ENCODE measurements at regions not wholly inside any gene's neighbourhood (a gene's known extent, or its start where the extent isn't known, plus 50 kb on each side); places are given as distances from the start of the nearest gene placed in this dataset.
"Not testable (repeated sequence)": the region's sequence is repeated elsewhere in the genome, so short reads cannot be mapped to it uniquely, and the experiment has no call there.

DNA sequence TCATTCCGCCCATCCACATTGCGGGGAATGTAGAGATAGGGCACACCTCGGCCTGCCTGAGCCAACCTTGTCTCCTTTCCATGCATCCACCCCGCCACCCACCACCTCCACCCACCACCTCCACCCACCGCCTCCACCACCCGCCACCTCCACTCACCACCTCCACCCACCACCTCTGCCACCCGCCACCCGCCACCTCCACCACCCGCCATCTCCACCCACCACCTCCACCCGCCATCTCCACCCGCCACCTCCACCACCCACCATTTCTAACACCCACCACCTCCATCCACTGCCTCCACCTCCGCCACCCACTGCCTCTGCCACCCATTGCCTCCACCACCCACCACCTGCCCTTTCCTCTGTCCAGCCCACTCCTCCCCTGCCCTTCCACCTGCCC, 78.4 kb downstream of the IGLL1 start:
- peak in 2 of 10 donors; percentile 19 to 61 for DNase-seq
- intact Hi-C loops (cut with DNase I): no loop called here

DNA sequence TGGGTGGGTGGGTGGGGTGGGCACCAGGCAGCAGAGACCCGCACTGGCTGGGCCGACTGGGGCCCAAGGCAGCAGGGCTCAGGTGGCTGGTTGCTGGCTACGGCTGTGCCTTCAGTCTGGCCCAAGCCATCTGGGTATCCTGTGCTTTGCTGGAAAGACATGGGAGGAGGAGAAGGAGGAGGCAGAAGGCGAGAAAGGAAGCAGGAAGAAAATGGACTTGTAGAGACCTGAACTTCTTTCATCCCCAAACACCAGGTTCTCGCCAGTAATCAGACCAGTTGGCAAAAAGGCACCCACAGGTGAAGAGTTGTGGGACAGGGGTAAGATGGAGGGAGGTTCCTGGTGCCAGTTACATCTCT, 78.8 kb downstream of the IGLL1 start:
- intact Hi-C loops (cut with DNase I): no loop called here
- peak in 1 of 10 donors; percentile 39 for DNase-seq

DNA sequence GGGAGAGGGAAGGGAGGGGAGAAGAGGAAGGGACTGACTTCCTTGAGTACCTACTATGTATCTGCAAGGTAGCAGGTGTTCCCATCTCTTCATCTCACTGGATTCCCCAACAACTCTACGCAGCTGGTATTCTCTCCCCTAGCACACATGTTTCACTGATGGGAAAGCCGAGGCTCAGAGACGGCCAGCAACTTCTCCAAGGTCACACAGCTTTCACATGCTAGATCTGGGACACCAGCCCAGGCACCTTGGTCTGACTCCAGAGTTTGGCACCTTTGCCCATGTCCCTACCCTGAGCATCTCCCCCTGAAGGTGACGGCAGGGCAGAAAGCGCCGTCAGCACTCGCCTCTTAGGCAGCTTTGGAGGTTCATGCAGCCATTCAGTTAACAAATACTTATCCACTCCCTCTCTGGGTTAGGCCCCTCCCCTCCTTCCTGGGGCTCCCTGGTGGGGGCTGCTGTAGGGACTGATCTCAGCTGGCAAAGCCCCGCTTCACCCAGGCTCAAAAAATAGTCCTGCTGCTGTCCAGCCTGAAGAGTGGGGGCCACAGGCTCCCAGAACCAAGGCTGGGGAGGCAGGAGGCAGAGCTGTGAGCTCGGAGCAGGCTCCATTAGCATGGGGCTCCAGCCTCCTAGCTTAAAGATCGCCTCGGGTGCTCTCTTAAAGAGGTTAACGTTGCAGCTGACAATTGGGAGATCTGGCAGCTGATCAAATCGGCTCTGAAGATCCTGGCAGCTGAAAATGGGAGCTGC, 79.4 kb downstream of the IGLL1 start:
- intact Hi-C loops (cut with DNase I): no loop called here
- peak in 1 of 10 donors; percentile 69 for DNase-seq

DNA sequence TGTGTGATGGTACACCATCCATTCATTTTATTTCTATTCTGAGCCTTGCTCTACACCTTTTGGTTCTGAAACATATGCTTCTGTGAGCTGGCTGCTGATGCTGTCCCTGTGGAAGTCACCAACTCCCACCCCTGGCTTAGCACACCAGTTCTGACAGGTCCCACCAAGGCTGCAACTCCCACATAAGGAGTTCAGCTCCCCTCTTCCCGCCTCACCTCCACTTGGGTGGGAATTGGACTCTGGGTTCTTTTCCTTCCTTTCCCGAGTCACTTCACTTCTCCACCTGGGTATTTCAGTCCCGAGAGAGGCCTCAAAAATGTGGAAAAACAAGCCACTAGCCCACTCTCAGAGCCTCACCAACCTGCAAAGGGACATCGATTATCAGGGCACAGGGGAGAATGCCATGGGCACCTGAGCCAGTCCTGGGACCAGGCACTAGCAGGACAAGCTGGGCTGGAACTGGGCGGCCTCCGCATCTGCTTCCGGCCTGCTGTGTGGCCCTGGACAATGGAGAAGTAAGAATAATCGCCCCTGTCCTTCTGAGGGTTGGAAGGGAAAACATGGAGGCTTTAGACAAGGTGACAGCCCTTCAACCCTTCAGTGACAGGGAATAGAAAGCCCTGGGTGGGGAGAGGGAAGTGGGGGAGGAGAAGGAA, 80.1 kb downstream of the IGLL1 start:
- DNase-seq: no peak
- intact Hi-C loops (cut with DNase I): no loop called here

DNA sequence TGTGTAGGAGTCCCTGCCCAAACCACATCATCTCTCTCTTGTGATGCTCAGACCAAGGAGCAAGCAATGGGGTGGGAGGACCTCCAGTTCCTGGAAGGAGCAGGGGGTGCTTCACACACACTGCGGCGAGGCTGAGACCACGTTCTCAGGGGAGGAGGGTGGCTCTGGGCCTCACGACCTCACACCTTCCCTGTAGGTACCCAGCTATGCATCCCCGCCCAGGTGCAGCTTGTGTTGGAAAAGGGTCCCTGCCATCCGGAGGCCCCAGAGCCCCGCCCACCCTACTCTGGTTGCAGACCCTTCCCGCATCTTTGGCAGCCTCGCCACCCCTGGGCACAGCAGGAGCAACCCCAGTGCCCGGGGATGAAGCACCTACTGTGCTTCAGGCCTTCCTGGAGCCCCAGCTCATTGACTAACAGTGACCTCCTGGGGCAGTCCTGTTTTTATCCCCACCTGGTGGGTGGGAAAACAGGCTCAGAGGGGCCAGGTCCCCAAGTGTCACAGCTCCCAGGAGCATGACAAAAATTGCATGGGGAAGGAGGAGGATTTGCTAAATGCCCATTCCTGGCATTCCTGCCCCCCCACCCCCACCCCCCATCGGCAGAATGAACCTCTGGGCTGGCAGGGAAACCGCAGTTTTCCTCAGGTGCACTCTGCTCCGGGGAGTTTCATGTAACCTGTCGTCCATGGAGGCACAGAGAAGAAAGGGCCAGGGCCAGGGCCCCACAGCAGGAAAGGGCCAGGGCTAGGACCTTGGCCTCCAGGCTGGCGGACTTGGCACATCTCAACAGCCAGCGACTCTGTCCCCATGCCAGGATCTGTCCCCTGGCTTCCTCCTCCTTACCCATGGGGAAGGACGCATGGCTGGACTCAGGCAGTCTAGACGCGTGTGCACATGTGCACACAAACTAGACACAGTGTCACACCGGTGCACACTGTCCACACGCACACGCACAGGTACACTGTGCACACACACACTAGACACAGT, 81.0 kb downstream of the IGLL1 start:
- intact Hi-C loops (cut with DNase I): no loop called here
- DNase-seq: peak in 1 of 10 donors; percentile 50

DNA sequence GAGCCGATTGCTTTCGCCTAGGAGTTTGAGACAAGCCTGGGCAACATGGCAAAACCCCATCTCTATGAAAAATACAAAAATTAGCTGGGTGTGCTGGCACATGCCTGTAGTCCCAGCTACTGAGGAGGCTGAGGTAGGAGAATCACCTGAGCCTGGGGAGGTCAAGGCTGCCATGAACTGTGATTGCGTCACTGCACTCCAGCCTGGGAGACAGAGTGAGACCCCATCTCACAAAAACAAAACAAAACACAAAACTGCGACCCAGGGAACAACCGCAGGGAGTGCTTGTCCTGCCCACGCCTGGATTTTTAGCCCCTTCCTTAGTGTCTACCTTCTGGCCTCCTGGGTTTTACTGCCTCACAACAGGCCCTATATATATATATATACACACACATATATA, 82.2 kb downstream of the IGLL1 start:
- DNase-seq; intact Hi-C loops (cut with DNase I): not testable (repeated sequence)

DNA sequence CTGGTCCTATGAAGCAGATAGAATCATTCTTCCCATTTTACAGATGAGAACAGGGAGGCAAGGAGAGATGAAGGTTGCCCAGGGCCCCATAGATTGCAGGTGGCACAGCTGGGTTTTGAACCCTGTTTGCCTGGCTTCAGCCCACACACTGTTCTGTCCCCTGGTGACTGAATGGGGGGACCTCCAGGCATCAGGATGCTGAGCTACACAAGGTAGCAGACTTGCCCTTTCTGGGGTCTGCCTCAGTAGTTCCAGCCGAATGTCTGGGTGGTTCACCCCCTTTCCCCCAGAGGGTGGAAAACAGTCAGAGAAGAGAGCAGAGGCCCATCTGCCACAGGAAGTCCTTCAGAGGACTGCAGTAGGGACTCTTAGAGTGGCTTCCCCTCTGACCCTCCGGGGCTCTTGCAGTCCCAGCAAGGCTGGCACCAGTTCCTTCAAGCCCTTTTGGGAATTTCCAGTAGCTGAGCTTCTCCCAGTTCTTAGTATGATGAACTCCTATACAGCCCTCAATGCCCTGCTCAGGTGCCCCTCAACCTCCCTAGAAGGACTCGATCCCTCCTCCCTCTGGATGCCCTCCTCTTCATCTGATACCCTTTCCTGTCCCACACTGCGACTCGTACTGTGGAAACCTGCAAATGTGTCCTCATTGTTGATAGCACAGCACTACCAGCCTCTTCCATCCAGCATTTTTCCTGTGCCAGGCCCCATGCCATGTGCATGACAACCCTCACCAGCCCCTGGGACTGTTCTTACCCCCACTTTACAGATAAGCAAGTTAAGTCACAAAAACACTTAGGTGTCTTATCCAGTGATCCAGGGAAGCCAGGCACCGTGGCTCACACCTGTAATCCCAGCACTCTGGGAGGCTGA, 82.8 kb downstream of the IGLL1 start:
- intact Hi-C loops (cut with DNase I): no loop called here
- DNase-seq: peak in 1 of 10 donors; percentile 39

DNA sequence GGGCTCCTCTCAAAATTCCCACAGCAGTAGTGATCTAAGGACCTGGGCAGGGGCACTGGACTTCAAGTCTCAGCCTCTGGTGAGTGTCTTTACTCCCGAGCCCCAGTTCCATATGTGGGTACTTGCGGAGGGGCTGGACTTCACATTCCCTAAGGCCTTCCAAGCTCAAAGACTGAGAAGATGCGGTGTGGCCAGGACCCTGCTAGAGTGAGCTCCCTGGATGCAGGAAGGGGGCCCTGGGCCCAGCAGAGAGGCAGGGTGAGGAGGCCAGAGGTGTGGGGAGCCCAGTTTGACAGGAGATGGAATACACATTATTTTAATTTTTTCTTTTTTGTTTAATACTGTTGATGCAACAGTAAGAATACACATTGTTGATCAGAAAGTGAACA, 83.7 kb downstream of the IGLL1 start:
- intact Hi-C loops (cut with DNase I): no loop called here

DNA sequence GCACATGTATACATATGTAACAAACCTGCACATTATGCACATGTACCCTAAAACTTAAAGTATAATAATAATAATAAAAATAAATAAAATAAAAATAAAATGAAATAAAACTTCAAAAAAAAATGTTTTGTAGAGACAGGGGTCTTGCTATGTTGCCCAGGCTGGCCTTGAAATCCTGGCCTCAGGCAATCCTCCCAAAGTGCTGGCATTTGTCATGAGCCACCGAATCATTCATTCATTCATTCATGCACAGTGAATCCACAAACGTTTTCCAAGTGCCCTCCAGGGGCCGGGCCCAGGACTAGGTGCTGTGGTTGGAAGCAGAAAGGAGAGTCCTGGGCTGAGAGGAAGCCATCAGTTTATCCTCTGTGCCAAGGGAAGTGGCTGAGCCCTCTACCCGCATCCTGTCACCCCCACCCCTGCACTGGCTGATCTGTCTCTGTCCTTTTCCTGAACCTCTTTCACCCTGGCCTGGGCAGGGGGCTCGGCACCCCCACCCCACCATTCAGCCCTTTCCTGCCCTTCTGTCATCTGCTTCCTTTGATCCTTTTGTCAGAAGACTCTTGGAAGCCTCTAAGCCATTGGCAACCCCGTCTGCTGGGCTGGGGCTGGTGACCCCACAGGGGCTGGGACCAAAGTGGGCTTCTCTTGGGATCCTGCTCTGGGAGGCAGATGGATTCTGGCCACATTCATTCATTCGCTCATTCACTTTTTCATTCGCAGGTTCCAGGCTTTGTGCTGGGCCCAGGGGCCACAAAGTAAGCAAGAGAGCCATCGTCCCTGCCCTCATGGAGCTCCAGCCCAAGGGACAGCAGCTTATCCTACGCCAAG, 84.3 kb downstream of the IGLL1 start:
- peak in 1 of 10 donors; percentile 52 for DNase-seq
- intact Hi-C loops (cut with DNase I): no loop called here

More for the DNA sequence above, 83.7 kb downstream of the IGLL1 start:
- peak in 1 of 10 donors; percentile 52 for DNase-seq

DNA sequence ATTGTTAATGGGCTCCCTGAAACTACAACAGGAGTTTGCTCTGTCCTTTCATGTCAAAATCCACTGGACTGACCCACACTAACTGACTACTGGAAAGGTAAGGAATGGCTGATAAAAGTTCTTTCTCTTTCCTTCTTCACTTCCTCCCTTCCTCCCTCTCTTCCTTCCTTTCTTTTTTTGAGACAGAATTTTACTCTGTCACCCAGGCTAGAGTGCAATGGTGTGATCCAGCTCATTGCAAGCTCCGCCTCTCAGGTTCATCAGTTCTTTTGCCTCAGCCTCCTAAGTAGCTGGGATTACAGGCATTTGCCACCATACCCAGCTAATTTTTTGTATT, 85.2 kb downstream of the IGLL1 start:
- no peak for DNase-seq
- intact Hi-C loops (cut with DNase I): no loop called here

DNA sequence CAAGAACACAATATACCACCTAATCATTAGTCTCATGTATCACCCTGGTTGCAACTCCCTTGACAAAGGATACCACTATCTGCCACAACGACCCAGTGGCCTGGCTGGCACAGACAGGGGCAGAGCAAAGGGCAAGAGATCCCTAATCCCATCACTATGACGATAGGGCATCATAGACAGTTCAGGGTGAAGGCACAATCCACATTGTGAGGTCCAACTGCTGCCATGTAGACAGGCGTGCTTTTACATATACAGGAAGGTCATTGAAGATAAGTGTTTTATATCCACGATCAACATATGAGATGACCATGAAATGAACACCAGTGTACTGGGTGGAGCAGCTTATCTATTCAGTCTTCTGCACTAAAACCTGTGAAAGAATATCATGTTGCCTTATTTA, 94.6 kb downstream of the IGLL1 start:
- DNase-seq: no peak
- intact Hi-C loops (cut with DNase I): no loop called here

DNA sequence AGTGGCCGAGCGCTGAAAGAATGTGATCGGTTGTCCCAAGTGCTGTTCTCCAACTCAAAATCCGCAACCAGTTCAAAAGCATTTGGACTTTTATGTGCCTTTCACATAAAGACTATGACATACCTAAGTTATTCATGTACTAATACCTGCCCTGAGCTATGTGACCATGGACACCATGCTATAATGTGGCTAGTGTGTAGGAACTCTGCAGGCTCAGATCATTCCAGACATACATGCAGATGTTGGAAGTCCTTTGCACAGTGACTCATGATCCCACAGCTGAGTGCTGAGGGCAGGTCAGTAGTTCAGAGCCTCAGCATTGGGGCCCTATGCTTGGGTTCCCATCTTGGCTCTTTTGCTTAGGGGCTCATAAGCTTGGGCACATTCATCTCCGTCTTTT, 95.4 kb downstream of the IGLL1 start:
- intact Hi-C loops (cut with DNase I): no loop called here
- no peak for DNase-seq

DNA sequence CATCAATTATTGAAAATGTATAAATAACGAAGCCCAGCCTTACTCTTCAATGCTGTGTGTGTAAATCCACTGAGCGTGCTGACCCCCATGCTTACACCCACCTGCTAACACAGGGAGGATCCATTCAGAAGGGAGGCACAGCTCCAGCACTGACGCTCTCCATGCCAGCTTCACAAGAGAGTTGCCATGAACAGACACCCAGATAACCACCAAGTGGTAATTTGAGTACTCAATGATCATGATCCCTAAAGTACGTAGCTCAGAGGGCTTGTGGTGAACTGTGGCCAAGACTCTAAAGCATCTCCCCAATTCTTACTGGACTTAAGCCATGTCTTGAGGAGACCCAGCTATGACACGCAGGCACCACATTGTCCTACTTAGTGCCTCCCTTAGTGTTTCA, 98.7 kb downstream of the IGLL1 start:
- no peak for DNase-seq
- intact Hi-C loops (cut with DNase I): no loop called here

DNA sequence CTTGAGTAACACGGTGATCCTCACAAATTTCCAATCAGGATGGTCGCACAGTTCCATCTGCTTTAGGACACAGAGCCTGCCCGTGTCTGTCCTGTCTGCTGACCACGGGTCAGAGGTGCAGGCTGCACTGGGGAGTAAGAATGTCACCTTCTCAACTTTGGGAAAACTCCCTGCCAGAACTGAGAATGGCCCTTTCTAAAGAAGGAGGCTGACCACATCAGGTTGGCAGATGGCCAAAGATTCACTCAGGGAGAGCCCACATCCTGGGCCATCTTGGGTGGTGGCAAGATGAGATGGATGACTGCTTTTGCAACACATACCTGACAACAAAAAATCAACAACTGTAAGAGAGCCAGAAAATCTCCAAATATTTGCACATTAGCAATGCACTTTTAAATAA, 101.9 kb downstream of the IGLL1 start:
- no peak for DNase-seq
- intact Hi-C loops (cut with DNase I): no loop called here

DNA sequence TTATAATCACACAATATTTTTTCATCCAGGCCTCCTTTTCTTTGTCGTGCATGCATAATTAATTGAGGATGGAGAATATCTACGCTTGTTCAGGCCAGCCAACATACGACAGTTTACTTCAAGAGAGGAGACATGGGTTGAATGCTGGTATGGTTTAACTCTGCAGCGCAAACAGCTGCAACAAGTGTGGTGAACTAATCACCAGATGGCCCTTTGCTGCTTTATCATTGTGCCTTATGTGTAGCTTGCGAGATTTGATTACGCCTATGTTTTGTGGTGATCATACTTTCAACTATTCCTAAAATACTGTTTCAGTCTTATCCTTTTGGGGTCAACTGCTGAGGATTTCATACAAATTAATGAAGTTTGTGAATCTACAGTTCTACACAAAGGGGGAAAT, 105.6 kb downstream of the IGLL1 start:
- intact Hi-C loops (cut with DNase I); DNase-seq: not testable (repeated sequence)

DNA sequence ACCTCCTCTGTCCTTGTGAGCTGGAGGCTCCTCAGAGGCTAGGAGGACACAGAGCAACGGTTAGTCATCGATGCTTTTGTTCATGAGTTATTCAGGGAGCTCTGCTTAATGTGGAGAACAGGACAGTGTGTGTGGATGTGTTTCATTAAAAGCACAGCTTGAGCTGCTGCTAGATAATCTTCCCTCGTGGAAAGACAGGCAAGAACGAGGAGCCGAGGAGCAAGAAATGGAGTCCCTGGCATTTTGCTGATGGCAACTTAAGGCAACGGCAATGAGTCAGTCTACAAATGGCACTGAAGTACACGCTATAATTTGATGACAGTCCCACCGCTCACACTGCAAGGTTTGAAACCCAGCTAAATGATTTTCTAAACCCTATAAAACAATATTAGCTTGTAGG, 106.2 kb downstream of the IGLL1 start:
- intact Hi-C loops (cut with DNase I): no loop called here
- DNase-seq: no peak

DNA sequence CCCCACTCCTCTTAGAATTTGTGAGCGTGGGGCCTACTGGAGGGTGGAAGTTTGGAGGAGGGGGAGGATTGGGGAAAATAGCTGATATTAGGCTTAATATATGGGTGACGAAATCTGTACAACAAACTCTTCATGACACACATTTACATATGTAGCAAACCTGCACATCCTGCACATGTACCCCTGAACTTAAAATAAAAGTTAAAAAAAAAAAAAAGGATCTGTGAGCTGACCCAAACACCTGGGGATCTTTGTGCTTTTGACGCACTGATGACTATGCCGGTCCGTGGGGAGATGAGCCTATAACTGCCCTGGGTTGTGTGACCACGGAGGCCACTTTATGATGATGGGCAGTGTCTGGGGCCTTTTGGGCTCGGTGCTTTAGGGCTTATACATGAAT, 107.7 kb downstream of the IGLL1 start:
- intact Hi-C loops (cut with DNase I); DNase-seq: not testable (repeated sequence)

DNA sequence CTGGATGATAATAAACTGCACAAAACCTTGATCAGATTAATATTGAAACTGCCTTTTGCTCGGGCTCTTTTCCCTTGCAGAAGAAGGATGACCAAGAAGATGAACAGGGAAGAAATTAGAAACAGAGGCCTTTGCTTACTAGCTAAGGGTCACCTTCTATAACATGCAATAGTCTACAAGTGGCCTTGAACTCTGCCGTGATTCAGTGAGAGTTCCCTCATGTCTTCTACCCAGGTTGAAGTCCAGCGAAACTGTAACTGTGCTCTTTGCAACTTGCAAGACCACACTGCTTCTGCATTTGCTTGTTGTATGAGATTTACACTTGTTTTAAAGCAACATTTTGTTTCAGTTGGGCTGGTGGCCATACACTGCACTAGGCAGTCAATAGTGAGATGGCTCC, 108.4 kb downstream of the IGLL1 start:
- DNase-seq: no peak
- intact Hi-C loops (cut with DNase I): no loop called here

DNA sequence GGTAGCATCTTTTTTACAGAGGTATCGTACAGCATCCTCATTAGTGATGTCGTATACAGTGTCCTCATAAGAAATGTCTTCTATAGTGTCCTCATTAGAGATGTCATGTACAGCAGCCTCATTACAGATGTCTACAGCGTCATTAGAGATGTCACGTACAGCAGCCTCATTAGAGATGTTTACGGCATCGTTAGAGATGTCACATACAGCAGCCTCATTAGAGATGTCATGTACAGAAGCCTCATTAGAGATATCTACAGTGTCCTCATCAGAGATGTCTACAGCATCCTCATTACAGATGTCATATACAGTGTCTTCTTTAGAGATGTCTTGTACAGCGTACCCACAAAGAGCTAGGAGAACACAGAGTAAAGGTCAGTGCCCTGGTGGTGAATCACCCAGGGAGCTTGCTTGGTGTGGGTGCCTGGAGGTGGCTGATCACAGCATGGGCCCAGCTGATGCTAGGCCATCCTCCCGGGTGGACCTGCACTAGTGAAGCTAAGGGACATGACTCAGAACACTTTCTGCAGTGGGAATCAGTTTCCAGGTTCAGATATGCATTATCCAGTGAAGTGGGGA, 109.2 kb downstream of the IGLL1 start:
- no peak for DNase-seq
- intact Hi-C loops (cut with DNase I): no loop called here

Data from posterior cingulate gyrus (tissue), 11 donors.